Eye (tissue), 1 donor: ENCODE measurements at regions not wholly inside any gene's neighbourhood (a gene's known extent, or its start where the extent isn't known, plus 50 kb on each side); places are given as distances from the start of the nearest gene placed in this dataset.
"Not testable (repeated sequence)": the region's sequence is repeated elsewhere in the genome, so short reads cannot be mapped to it uniquely, and the experiment has no call there.

Experiments
- DNase-seq: peaks from one replicate; pipeline ENCODE4 v3.0.0-alpha.2; 2015

- DNase-seq = no peak
Observed at GRCh38 chrX:114450911-114451310, 133.0 kb upstream of the HTR2C start.

- no peak for DNase-seq
Observed at GRCh38 chrX:114451397-114451796, 132.5 kb upstream of the HTR2C start.

- no peak for DNase-seq
Observed at GRCh38 chrX:114462266-114462665, 121.6 kb upstream of the HTR2C start.

GRCh38 chrX:114465689-114466088 is 118.2 kb upstream of the HTR2C start:
- no peak for DNase-seq

DNA sequence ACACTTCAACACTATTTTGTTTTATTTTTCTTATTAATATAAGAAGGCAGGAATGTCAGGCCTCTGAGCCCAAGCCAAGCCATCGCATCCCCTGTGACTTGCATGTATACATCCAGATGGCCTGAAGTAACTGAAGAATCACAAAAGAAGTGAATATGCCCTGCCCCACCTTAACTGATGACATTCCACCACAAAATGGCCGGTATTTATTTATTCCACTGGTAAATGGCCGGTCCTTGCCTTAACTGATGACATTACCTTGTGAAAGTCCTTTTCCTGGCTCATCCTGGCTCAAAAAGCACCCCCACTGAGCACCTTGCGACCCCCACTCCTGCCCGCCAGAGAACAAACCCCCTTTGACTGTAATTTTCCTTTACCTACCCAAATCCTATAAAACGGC is 111.9 kb upstream of the HTR2C start:
- DNase-seq = not testable (repeated sequence)

- DNase-seq = no peak
Observed at GRCh38 chrX:114472788-114473187, 111.1 kb upstream of the HTR2C start.

- DNase-seq = no peak
Observed at GRCh38 chrX:114500622-114501021, 83.3 kb upstream of the HTR2C start.

DNA sequence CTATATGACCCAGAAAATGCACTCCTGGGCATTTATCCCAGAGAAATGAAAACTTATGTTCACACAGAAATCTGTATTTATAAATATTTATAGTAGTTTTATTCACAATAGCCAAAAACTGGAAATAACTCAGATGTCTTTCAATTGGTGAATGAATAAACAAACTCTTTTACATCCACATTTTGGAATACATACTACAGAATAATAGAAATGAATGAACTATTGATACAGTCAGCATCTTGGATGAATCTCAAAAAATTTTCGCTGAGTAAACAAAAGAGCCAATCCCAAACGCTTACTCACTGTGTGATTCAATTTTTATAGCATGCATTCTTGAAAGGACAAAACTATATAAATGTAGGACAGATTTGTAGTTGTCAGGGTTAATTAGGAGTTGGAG is 75.1 kb upstream of the HTR2C start:
- peak; percentile 8 for DNase-seq

DNA sequence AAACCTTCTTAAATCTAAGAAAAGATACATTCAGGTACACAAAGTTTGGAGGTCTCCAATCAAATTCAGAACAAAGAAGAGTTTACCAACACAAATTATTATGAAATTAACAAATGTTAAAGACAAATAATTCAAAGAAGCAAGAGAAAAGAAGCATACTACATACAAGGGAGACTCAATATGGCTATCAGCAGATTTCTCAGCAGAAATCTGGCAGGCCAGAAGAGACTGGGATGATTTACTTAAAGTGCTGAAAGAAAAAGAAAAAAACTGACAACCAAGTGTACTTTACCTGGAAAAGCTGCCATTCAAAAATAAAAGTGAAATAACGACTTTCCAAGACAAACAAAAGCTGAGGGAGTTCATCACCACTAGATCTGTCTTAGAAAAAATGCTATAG is 64.4 kb upstream of the HTR2C start:
- no peak for DNase-seq

DNA sequence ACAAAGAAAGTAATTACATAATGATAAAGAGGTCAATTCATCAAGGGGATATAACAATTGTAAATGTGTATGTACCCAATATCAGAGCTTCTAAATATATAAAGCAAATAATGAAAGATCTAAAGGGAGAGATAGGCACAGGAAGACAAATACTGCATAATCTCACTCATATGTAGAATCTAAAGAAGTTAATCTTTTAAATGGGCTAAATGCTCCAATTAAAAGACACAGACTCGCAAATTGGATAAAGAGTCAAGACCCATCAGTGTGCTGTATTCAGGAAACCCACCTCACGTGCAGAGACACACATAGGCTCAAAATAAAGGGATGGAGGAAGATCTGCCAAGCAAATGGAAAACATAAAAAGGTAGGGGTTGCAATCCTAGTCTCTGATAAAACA is 63.2 kb upstream of the HTR2C start:
- DNase-seq = not testable (repeated sequence)

GRCh38 chrX:114532111-114532805 is 51.6 kb upstream of the HTR2C start:
- peak; percentile 0 for DNase-seq
